ENCODE measurements at regions not wholly inside any gene's neighbourhood (a gene's known extent, or its start where the extent isn't known, plus 50 kb on each side); places are given as distances from the start of the nearest gene placed in this dataset.

GRCh38 chr14:86057018-86057667 lies 527.2 kb downstream of the FLRT2 start:
- peak; percentile 58 for TF ChIP-seq CTCF (IDR thresholded peaks at IDR 0.05; ENCODE audit: low read depth, low read length)
- TF ChIP-seq POLR2A (IDR thresholded peaks at IDR 0.05; ENCODE audit: extremely low read depth, insufficient read length) = no peak

Data from NB4 (cell line).